Right renal pelvis (tissue), 4 donors: ENCODE measurements at regions not wholly inside any gene's neighbourhood (a gene's known extent, or its start where the extent isn't known, plus 50 kb on each side); places are given as distances from the start of the nearest gene placed in this dataset.

ENCODE experiments used
- DNase-seq, 4 donors: peaks; one replicate each; pipeline ENCODE4 v3.0.0-alpha.2; 2013; ENCODE audit warnings: low read depth in 4 of 4, low spot score in 3 of 4, missing footprints in 1 of 4

- DNase-seq: no peak
Observed at GRCh38 chr2:30310371-30310770, 79.0 kb downstream of the LBH start.

GRCh38 chr2:30310955-30311354 is 79.6 kb downstream of the LBH start:
- no peak for DNase-seq

DNA sequence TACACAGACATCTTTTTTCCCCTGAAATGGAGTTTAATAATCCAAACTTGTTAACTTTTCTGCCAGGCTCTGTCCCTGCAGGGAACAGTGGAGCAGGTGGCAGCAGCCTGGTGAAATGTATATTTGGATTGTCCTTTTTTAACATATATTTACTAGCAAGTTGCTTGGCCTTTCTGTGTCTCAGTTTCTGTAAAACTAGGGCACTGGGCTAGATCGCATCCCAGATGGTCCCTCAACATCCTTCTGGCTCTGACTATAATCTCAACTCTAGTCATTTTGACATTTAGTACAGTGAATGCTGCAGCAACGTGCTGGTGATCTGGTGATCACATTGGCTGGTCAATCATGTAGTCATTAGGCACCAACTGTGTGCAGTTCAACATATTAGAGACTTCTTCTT is 80.4 kb downstream of the LBH start:
- DNase-seq: no peak

GRCh38 chr2:30312916-30313315 is 81.6 kb downstream of the LBH start:
- no peak for DNase-seq

- DNase-seq: no peak
Observed at GRCh38 chr2:30314981-30315380, 83.6 kb downstream of the LBH start.

DNA sequence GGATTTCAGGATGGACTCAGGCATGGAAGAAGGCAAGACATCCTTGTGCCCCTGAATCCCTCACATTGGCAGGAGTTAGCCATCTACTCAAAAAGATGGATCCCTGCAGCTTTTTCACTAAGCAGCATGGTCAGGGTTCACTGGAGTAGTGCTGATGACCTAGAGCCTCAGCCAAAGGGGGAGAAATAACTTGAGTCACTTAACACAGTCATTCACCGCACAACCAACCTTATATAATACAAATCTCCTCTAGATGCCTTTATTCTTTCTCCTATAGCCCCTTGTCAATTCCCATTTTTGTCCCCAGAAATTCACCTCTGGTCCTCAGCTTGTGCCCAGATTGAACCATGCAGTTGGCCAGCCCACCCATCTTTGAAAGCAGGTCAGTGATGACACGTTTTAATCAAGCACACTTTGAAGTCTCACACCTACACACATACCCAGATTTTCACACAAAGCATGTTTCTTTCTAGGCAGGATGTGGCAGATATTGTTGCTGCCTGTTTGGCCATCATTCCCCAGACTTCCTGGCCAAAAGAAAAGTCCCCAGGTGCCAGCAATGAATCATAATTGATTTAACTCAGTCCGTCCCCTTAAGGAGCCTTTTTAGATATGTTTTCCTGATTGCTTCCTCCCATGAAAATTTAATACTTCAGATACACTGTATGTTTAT is 84.2 kb downstream of the LBH start:
- DNase-seq: no peak

- no peak for DNase-seq
Observed at GRCh38 chr2:30316408-30316807, 85.1 kb downstream of the LBH start.

DNA sequence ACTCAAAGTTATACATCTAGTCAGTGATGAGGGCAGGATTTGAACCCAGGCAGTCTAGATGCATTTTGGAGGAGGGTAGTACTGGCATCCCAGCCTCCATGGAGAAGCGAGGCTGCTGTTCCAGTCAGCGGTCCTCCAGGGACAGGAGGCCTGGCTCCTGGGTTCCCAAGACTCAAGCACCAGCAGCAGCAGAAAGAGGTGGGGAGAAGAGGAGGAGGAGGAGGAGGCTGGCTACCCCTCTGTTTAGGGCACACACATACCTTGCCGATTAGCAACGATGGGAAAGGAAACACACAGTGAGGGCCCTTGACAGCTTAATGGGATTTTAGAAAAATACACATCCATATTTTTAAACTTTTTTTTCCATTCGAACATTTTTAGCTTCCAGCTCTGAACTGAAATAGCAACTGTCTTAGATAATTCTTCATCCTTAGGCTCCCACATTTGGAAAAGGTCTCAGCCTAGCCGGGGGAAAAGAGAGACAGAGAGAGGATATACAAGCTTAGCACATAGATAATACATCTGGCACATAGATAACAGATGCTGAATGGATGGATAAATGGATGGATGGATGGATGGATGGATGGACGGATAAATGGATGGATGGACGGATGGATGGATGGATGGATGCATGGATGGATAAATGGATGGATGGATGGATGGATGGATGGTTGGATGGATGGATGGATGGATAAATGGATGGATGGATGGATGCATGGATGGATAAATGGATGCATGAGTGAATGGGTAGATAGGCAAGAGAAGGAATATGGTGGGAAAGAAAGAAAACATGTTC is 87.9 kb downstream of the LBH start:
- DNase-seq: no peak

GRCh38 chr2:30321466-30321865 is 90.1 kb downstream of the LBH start:
- no peak for DNase-seq

DNA sequence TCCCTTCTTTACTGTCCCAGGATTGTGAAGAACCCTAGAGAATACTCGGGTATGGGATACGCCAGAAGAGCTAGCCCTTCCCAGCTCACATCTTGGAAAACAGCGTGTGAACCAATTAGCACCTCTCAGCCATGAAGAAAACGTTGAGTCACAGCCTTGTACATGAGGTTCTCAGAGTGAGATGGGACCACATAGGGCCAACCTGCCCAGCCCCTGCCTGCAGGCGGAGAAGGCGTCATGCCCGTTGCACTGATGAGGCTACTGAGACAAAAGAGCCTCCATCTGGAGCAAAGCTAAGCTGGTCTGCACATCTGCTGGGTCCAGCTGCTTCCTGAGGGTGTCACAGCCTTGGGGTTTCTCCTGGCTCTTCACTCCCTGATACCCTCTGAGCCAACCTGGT is 92.2 kb downstream of the LBH start:
- no peak for DNase-seq

GRCh38 chr2:30324245-30324908 is 93.0 kb downstream of the LBH start:
- no peak for DNase-seq

DNA sequence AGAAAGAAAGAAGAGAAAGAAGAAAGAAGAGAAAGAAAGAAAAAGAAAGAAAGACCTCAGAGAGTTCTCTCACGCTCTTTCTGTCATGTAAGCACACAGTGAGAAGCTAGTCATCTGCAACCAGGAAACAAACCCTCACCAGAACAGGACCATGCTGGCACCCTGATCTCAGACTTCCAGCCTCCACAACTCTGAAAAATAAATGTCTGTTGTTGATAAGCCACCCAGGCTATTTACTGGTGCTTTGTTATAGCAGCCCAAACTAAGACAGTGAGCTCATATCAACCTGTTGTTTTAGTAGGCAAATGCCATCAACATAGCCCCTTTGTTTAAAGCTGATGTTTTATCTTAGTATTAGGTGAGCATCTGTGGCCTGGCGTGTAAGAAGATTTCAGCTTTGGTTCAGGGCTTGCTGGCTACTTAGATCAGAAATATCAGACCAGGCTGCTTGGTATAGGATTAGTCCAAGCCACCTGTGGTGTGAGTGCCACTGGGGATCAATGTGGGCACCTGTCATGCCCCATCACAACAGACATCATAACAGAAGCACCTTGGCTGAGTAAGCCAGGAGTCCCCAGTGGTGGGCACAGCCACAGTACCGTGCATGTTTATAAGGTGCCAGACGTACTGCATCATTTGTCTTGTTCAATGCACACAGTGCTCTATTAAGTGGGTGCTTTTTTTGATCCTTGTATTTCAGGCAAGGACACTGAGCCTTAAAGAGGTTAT is 94.4 kb downstream of the LBH start:
- no peak for DNase-seq

DNA sequence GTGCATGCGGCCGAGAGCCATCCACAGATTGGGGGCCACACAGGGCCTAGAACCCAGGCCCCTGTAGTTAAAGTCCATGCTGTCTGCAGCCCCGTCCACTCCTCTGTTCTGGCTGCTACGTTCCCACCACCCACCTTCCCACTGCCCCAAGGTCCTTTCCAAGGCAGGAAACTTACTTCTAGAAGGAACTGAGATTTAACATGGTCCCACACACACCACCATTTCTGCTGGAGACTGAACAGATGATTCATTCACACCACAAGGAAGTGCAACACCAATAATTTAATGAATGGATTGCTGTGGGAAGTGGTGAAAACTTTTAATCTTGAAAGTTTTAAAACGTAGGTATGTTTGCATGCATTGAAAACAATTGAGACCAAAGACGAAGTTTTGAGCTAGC is 95.2 kb downstream of the LBH start:
- DNase-seq: no peak

GRCh38 chr2:30331038-30331437 is 99.7 kb downstream of the LBH start:
- no peak for DNase-seq

DNA sequence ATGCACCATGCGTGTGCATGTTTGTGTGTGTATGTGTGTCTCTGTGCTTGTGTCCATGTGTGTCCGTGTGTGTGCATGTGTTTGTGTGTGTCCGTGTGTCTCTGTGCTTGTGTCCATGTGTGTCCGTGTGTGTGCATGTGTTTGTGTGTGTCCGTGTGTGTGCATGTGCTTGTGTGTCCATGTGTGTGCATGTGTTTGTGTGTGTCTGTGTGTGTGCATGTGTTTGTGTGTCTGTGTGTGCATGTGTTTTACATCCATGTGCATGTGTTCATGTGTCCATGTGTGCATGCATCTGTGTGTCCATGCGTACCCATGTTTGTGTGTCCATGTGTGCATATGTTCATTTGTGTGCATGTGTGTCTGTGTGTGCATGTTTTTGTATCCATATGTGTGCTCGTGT is 100.5 kb downstream of the LBH start:
- no peak for DNase-seq

GRCh38 chr2:30332791-30333453 is 101.6 kb downstream of the LBH start:
- no peak for DNase-seq

DNA sequence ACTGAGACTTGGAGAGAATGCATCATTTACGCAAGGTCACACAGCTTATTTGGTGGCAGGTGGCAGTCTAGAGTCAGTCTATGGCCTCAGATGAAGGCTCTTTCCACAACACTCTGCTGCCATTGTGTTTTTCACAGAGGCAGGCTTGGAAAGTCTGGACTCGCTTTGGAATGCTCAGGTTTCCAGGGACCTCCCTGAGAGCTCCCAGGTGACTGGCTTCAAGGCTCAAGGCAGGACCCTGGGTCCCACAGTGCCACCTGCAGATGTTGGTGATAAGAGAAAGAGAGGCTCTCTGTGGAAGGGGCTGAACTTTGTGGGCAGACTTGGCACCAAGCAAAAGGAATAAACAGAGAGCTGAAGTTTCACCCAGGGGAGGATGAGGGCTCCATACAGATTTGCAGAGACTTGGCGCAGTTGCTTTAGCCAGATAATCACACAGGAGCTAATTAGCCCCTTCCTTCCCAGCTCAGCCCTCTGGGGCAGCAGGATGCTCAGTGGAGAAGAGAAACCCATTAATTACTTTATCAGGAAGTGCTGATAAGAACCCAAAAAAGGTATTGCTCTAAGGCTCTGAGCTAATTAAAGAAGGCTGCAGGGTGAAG is 103.5 kb downstream of the LBH start:
- no peak for DNase-seq

DNA sequence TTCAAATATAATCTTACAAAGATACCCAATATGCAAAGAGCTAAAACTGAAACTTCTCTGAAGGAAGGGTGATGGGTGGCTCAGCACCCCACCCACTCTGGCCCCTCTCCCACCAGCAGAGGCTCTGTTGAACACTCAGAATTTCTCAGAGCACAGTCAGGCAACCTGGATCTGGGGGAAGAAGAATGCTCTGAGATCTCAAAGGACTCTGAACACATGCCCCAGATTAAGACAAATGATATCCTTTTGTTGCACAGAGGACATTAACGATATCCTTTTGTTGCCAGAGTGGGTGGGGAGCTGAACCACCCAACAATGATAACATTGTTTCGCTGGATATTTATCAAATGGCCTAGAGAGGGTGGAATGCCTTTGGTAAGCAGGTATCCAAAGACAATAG is 104.8 kb downstream of the LBH start:
- no peak for DNase-seq

GRCh38 chr2:30336978-30337841 is 105.9 kb downstream of the LBH start:
- no peak for DNase-seq
